Right lobe of liver (tissue), 6 donors: ENCODE measurements at regions not wholly inside any gene's neighbourhood (a gene's known extent, or its start where the extent isn't known, plus 50 kb on each side); places are given as distances from the start of the nearest gene placed in this dataset.

Source experiments
- ATAC-seq, 4 donors: fragments of 200-7000 bp; cut with Tn5 transposase; one replicate each; pipeline ENCODE4 v1.9.1; 2020; ENCODE audit warnings: mild to moderate bottlenecking in 4 of 4, moderate library complexity in 4 of 4
- DNase-seq, 3 donors: peaks; one replicate each; pipeline ENCODE4 v3.0.0-alpha.2; 2020
- H3K27ac ChIP-seq, 3 donors: fragments of 200-600 bp; one replicate each; pipeline ENCODE4 v1.8.0; 2022
- H3K27me3 ChIP-seq, 2 donors: fragments of 200-600 bp; one replicate each; pipeline ENCODE4 v1.8.0; 2022
- H3K36me3 ChIP-seq, 4 donors: fragments of 200-600 bp; sonication (generic) in 1 of 4; one replicate each; pipeline versions ENCODE4 v1.5.1 to v1.8.0; 2017 to 2022; ENCODE audit warnings: control low read depth in 1 of 4
- H3K4me1 ChIP-seq, 4 donors: fragments of 200-600 bp; sonication (generic) in 1 of 4; one replicate each; pipeline versions ENCODE4 v1.5.1 to v1.8.0; 2017 to 2022; ENCODE audit warnings: control low read depth in 1 of 4
- H3K4me3 ChIP-seq, 3 donors: fragments of 200-600 bp; one replicate each; pipeline ENCODE4 v1.8.0; 2022
- H3K9me3 ChIP-seq, 4 donors: fragments of 200-600 bp; sonication (generic) in 1 of 4; one replicate each; pipeline versions ENCODE4 v1.5.1 to v1.8.0; 2017 to 2022; ENCODE audit warnings: control low read depth in 1 of 4
- POLR2A ChIP-seq: fragments of 450-650 bp; IDR thresholded peaks from one replicate; pipeline ENCODE4 v1.6.1; 2017; ENCODE audit warnings: antibody characterized with exemption, mild to moderate bottlenecking
- WGBS: methylation state at CpG from one replicate; pipeline ENCODE4 v1.1.6; 2018; ENCODE audit warnings: low coverage, low lambda C conversion rate; ENCODE audit not compliant: insufficient coverage; ENCODE audit errors: missing lambda C conversion rate; 5-methylcytosine and 5-hydroxymethylcytosine counted together
- intact Hi-C, 2 donors: fragments of 100-400 bp; cut with DNase I; formaldehyde crosslinking; loops; one replicate each; pipeline versions ENCODE4 v1.11.2 to v1.14.1; 2022
- TF ChIP-seq, protein P1 (sequence below), 4 donors: fragments of 200-600 bp in 3 of 4; fragments of 450-650 bp in 1 of 4; IDR thresholded peaks; one replicate each; pipeline versions ENCODE4 v1.5.1 to v1.8.0; 2016 to 2022; ENCODE audit warnings: antibody characterized with exemption in 4 of 4, mild to moderate bottlenecking in 2 of 4
- donor health status: DM: no; HTN: yes; CAD: no.
- donor health status: DM: no; HTN: no; CAD: no.
- donor health status: DM: no; HTN: no; CAD: no.
- donor health status: DM: no; HTN: yes; CAD: no.
- donor health status: DM: no; HTN: yes; CAD: no.

- no peak for DNase-seq
These were observed 655.2 kb downstream of the RNF144A start for GRCh38 chr2:7572450-7572849.

DNA sequence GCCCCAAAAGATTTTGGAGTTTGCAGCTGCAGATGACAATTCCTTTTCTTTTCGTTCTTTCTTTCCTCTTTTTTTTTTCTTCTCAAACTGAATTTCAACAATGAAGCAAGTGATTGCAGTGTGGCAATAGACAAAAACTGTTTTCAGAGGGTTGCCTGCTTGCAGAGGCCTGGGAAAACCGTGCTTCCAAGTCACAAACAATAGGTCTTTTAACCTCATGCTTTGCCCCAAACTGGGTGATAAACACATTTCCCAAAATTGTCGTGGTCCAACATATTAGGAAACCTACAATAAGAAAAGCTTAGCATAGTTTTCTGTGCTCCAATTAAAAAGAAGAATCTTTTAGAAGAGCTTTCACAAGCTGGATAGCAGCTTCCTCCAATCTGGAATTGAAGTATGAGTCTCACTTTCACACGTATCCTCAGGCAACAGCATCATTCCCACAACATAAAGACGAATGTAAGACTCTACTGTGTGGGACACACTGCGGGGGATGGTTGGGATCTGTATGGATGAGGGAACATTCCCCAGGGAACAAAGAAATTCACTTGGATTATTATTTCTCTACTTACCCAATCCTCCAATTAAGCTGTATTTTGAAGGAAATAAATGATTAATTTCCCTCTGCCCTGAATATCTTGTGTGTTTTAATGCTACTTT, 656.1 kb downstream of the RNF144A start:
- intact Hi-C loops: no loop called here
- Histone ChIP-seq H3K4me3 (no peak overlapping the region), H3K27ac (no peak overlapping the region), H3K36me3 (no peaks in the 10 kb centered on the region), H3K9me3 (no peaks in the 10 kb centered on the region), H3K4me1 (no peaks in the 10 kb centered on the region), H3K27me3 (no peaks in the 10 kb centered on the region)
- 48% methylated on average over 6 of the region's 6 CpGs for WGBS
- TF ChIP-seq POLR2A: no peak
- TF ChIP-seq, protein P1, sequence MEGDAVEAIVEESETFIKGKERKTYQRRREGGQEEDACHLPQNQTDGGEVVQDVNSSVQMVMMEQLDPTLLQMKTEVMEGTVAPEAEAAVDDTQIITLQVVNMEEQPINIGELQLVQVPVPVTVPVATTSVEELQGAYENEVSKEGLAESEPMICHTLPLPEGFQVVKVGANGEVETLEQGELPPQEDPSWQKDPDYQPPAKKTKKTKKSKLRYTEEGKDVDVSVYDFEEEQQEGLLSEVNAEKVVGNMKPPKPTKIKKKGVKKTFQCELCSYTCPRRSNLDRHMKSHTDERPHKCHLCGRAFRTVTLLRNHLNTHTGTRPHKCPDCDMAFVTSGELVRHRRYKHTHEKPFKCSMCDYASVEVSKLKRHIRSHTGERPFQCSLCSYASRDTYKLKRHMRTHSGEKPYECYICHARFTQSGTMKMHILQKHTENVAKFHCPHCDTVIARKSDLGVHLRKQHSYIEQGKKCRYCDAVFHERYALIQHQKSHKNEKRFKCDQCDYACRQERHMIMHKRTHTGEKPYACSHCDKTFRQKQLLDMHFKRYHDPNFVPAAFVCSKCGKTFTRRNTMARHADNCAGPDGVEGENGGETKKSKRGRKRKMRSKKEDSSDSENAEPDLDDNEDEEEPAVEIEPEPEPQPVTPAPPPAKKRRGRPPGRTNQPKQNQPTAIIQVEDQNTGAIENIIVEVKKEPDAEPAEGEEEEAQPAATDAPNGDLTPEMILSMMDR (IDR thresholded peaks at IDR 0.05): no peak
- DNase-seq (no peak), ATAC-seq (no peak)

More at GRCh38 chr2:7572450-7572849, 655.2 kb downstream of the RNF144A start:
- Histone ChIP-seq H3K4me3 (no peak overlapping the region), H3K36me3 (no peaks in the 10 kb centered on the region), H3K4me1 (no peaks in the 10 kb centered on the region), H3K9me3 (no peaks in the 10 kb centered on the region), H3K27me3 (no peaks in the 10 kb centered on the region), H3K27ac (no peak overlapping the region)
- intact Hi-C loops: no loop called here
- no peak for ATAC-seq
- TF ChIP-seq POLR2A: no peak
- TF ChIP-seq, protein P1 (IDR thresholded peaks at IDR 0.05): no peak
- 65% methylated on average over 7 of the region's 7 CpGs for WGBS

DNA sequence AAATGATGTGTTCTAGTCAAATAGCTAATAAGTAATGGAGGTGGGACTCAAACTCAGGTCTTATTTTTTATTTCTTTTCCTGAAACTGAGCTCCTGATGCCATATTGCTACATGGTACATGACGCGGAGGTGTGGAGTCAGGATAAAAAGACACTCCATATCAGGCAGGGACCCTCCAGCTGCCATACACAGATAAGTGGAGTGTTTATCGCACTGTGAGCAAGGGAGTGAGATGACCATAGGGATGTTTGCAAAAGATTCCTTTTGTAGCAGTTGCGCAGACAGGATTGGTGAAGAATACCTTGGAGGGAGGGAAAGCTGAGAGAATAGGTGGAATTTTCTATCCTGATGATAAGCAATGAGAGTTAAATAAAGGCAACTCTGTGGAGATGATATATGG, 657.2 kb downstream of the RNF144A start:
- ATAC-seq (no peak), DNase-seq (no peak)

DNA sequence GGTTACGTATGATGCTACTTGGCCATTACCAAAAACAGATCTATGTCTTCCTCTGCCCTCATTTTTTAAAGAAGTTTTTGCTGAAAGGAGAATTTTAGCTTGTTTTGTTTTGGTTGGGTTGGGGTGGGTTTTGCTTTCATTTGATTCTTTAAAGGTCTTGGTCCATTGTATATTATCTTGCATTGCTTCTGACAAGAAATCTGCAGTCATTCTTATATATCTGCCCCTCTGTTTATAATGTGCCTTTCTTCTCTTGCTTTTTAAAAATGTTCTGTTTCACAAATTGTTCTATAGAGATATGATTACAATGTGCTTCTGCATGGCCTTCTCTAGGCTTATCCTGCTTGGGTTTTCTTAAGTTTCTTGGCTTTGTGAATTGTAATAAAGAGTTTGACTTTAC, 660.6 kb downstream of the RNF144A start:
- Histone ChIP-seq H3K27ac (no peak overlapping the region), H3K4me3 (no peak overlapping the region), H3K36me3 (no peaks in the 10 kb centered on the region), H3K27me3 (no peaks in the 10 kb centered on the region), H3K4me1 (no peaks in the 10 kb centered on the region), H3K9me3 (no peaks in the 10 kb centered on the region)
- intact Hi-C loops: no loop called here
- DNase-seq (no peak), ATAC-seq (no peak)
- TF ChIP-seq, protein P1 (IDR thresholded peaks at IDR 0.05): no peak
- TF ChIP-seq POLR2A: no peak
- WGBS: 79% methylated on average over 1 of the region's 1 CpG

More for the DNA sequence above, 657.2 kb downstream of the RNF144A start:
- TF ChIP-seq POLR2A: no peak
- no peak overlapping the region for H3K4me3 ChIP-seq
- no peaks in the 10 kb centered on the region for H3K27me3 ChIP-seq
- WGBS: 51% methylated on average over 4 of the region's 4 CpGs
- no peaks in the 10 kb centered on the region for H3K4me1 ChIP-seq
- H3K27ac ChIP-seq: no peak overlapping the region
- no peaks in the 10 kb centered on the region for H3K9me3 ChIP-seq
- intact Hi-C loops: no loop called here
- H3K36me3 ChIP-seq: no peaks in the 10 kb centered on the region

DNA sequence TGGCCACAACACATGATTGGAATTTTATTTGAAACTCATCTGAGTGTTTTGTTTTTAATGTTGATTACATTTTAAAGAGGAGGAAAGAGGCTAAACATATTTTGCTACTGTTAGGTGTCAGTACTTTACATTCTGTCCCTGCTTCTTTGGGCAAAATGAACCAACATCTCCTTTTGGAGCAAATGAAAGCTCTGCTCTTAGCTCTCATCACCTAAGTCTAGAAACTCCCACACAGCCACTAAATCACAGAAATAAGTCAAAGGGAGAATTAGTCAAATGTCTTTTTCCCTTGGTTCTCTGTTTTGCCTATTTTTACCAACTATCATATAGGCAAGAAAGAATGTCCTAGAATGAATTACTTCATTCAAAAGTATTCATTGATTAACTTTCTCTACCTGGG, 666.8 kb downstream of the RNF144A start:
- DNase-seq (no peak), ATAC-seq (no peak)
- TF ChIP-seq, protein P1 (IDR thresholded peaks at IDR 0.05): no peak
- TF ChIP-seq POLR2A: no peak
- no peaks in the 10 kb centered on the region for H3K9me3 ChIP-seq
- no peaks in the 10 kb centered on the region for H3K27me3 ChIP-seq
- no peak overlapping the region for H3K4me3 ChIP-seq
- no peak overlapping the region for H3K27ac ChIP-seq
- intact Hi-C loops: no loop called here
- no peaks in the 10 kb centered on the region for H3K36me3 ChIP-seq
- H3K4me1 ChIP-seq: no peaks in the 10 kb centered on the region
